Osteoblast (primary cell): ENCODE measurements at regions not wholly inside any gene's neighbourhood (a gene's known extent, or its start where the extent isn't known, plus 50 kb on each side); places are given as distances from the start of the nearest gene placed in this dataset.

Experiments used
- DNase-seq: peaks from one replicate; pipeline ENCODE4 v3.0.0; 2011; ENCODE audit warnings: low spot score, mixed read lengths; ENCODE audit not compliant: insufficient read length; ENCODE audit errors: missing footprints
- H2AFZ ChIP-seq: 2 replicates; pipeline ENCODE4 v1.6.0; 2011; ENCODE audit warnings: mild to moderate bottlenecking, low read length
- H3K27ac ChIP-seq: 2 replicates; pipeline ENCODE4 v1.5.1; 2011; ENCODE audit warnings: mild to moderate bottlenecking, low read depth, low read length, moderate library complexity
- H3K27me3 ChIP-seq: 2 replicates; pipeline ENCODE4 v1.6.0; 2012; ENCODE audit warnings: mild to moderate bottlenecking, control low read depth, inconsistent platforms, low read length, moderate library complexity; ENCODE audit not compliant: insufficient read depth
- H3K36me3 ChIP-seq: 2 replicates; pipeline ENCODE4 v1.5.1; 2011; ENCODE audit warnings: mild to moderate bottlenecking, low read length, control low read depth, moderate library complexity; ENCODE audit not compliant: insufficient read depth
- H3K4me1 ChIP-seq: 2 replicates; pipeline ENCODE4 v1.5.1; 2011; ENCODE audit warnings: mild to moderate bottlenecking, low read length, control low read depth, moderate library complexity; ENCODE audit not compliant: insufficient read depth
- H3K4me2 ChIP-seq: 2 replicates; pipeline ENCODE4 v1.6.0; 2011; ENCODE audit warnings: mild to moderate bottlenecking, low read length; ENCODE audit not compliant: insufficient read depth
- H3K4me3 ChIP-seq: fragments of 200-600 bp; sonication (generic); 3 replicates; pipeline ENCODE4 v1.5.1; 2012; ENCODE audit warnings: mild to moderate bottlenecking, low read length, inconsistent platforms; ENCODE audit not compliant: insufficient read depth
- H3K79me2 ChIP-seq: 2 replicates; pipeline ENCODE4 v1.6.0; 2012; ENCODE audit warnings: mild to moderate bottlenecking, low read length, control low read depth, inconsistent platforms; ENCODE audit not compliant: insufficient read depth
- H3K9me3 ChIP-seq: 2 replicates; pipeline ENCODE4 v1.5.1; 2011; ENCODE audit warnings: low read depth, low read length, control low read depth
- H4K20me1 ChIP-seq: 2 replicates; pipeline ENCODE4 v1.6.0; 2012; ENCODE audit warnings: mild to moderate bottlenecking, low read length, control low read depth; ENCODE audit not compliant: insufficient read depth
- CTCF ChIP-seq: IDR thresholded peaks from 2 replicates; pipeline ENCODE4 v1.5.1; 2011; ENCODE audit warnings: mild to moderate bottlenecking, low read depth, low read length, moderate library complexity; ENCODE audit errors: extremely low read depth

- H3K36me3 ChIP-seq = no peaks in the 10 kb centered on the region
- H3K4me1 ChIP-seq = no peaks in the 10 kb centered on the region
- H3K4me2 ChIP-seq = no peak overlapping the region
- no peak overlapping the region for H3K27ac ChIP-seq
- no peak overlapping the region for H3K4me3 ChIP-seq
- DNase-seq = no peak
- no peaks in the 10 kb centered on the region for H3K9me3 ChIP-seq
- H4K20me1 ChIP-seq = no peaks in the 10 kb centered on the region
- H2AFZ ChIP-seq = no peak overlapping the region
- no peaks in the 10 kb centered on the region for H3K79me2 ChIP-seq
- H3K27me3 ChIP-seq = no peaks in the 10 kb centered on the region
- TF ChIP-seq CTCF = no peak
Measured at GRCh38 chr11:105268404-105269062, 129.0 kb upstream of the CARD18 start.

- Histone ChIP-seq H3K36me3 (no peaks in the 10 kb centered on the region), H3K27ac (no peak overlapping the region), H3K4me3 (no peak overlapping the region), H3K27me3 (no peaks in the 10 kb centered on the region), H3K9me3 (no peaks in the 10 kb centered on the region), H2AFZ (no peak overlapping the region), H4K20me1 (no peaks in the 10 kb centered on the region), H3K4me2 (no peak overlapping the region), H3K4me1 (no peaks in the 10 kb centered on the region), H3K79me2 (no peaks in the 10 kb centered on the region)
- no peak for DNase-seq
- TF ChIP-seq CTCF = no peak
Measured at GRCh38 chr11:105265845-105266244, 126.3 kb upstream of the CARD18 start.

- no peaks in the 10 kb centered on the region for H3K4me1 ChIP-seq
- no peak for TF ChIP-seq CTCF
Measured at GRCh38 chr11:105260976-105261375, 121.4 kb upstream of the CARD18 start.

GRCh38 chr11:105245781-105246315 is 106.3 kb upstream of the CARD18 start:
- DNase-seq = no peak
- peaks cover 13% of the 10 kb centered on the region for H3K4me1 ChIP-seq
- no peaks in the 10 kb centered on the region for H3K9me3 ChIP-seq
- no peak overlapping the region for H3K4me2 ChIP-seq
- H3K36me3 ChIP-seq = no peaks in the 10 kb centered on the region
- H4K20me1 ChIP-seq = no peaks in the 10 kb centered on the region
- no peak for TF ChIP-seq CTCF
- no peaks in the 10 kb centered on the region for H3K79me2 ChIP-seq
- H3K27me3 ChIP-seq = no peaks in the 10 kb centered on the region
- no peak overlapping the region for H2AFZ ChIP-seq
- no peak overlapping the region for H3K27ac ChIP-seq
- H3K4me3 ChIP-seq = no peak overlapping the region

More at GRCh38 chr11:105260976-105261375, 121.4 kb upstream of the CARD18 start:
- DNase-seq = no peak
- Histone ChIP-seq H3K36me3 (no peaks in the 10 kb centered on the region), H4K20me1 (no peaks in the 10 kb centered on the region), H3K9me3 (no peaks in the 10 kb centered on the region), H2AFZ (no peak overlapping the region), H3K79me2 (no peaks in the 10 kb centered on the region), H3K27ac (no peak overlapping the region), H3K4me2 (no peak overlapping the region), H3K4me3 (no peak overlapping the region), H3K27me3 (no peaks in the 10 kb centered on the region)
